ENCODE measurements at regions not wholly inside any gene's neighbourhood (a gene's known extent, or its start where the extent isn't known, plus 50 kb on each side); places are given as distances from the start of the nearest gene placed in this dataset.
"Not testable (repeated sequence)": the region's sequence is repeated elsewhere in the genome, so short reads cannot be mapped to it uniquely, and the experiment has no call there.

DNA sequence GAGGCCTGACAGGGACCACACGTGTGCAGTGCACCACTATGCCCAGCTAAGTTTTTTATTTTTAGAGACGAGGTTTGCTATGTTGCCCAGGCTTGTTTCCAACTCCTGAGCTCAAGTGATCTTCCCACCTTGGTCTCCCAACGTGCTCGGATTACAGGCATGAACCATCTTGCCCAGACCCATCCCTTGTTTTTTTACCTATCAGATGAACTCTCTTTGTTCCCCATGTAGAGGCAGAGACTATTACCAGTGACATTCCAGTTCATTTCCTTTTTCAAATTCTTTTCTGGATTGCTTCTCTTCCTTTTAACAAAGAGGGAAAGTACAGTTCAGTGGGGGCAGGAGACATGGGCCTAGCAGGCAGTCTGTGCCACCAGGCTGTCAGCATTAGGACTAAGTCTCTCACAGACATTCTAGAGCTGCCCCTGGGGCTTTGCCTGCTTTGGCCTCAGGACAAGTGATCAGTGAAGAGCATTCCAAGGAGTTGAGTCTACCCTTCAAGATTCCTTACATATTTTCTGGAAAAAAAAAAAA, 103.5 kb upstream of the SLC7A14 start:
- H3K9me3 ChIP-seq (replicated peaks; ENCODE audit: control insufficient read depth, insufficient read depth, low read depth, low read length) = no peaks in the 10 kb centered on the region
- no peak for ATAC-seq
- H3K9me1 ChIP-seq (ENCODE audit: control insufficient read depth, insufficient read depth, low read length) = no peaks in the 10 kb centered on the region
- no peak for DNase-seq (ENCODE audit: extremely low read depth in 1 of 4, low spot score in 3 of 4)
- BruUV-seq (replicated peaks) = no TSS peak
- H4K20me1 ChIP-seq (replicated peaks; ENCODE audit: control insufficient read depth, insufficient read depth, low read length) = no peaks in the 10 kb centered on the region
- peak overlapping the region in 1 of 2 experiments; percentile 65; a peak in 1 of 4 replicates for H3K9ac ChIP-seq (ENCODE audit: insufficient read depth in 1 of 2, low read depth in 2 of 2, low read length in 2 of 2)
- FAIRE-seq = no peak
- no peak overlapping the region for H3K27ac ChIP-seq (ENCODE audit: extremely low read depth, low read depth, low read length)
- in situ Hi-C loops (cut with MboI) (no loop called here), intact Hi-C loops (cut with micrococcal nuclease) (loop anchor here (5.0 kb wide), 1 partner anchor 52 kb away; no protein-coding TSS in a partner anchor)
- H3K4me1 ChIP-seq (replicated peaks in 1 of 2; ENCODE audit: control insufficient read depth in 2 of 2, insufficient read depth in 2 of 2, low read length in 2 of 2) = peaks cover 12 to 19% of the 10 kb centered on the region in 2 experiments
- ChIA-PET CTCF (ENCODE audit: low intra/inter-chr PET ratio) (interaction anchor here (1.0 kb wide), 1 partner anchor 275 kb away, joined by 5 read pairs; no protein-coding TSS in a partner anchor), POLR2A (no interaction called here)
- TF ChIP-seq ARID1B (IDR thresholded peaks at IDR 0.05) = no peak
- H3K27me3 ChIP-seq (ENCODE audit: control insufficient read depth in 2 of 2, insufficient read depth in 2 of 2, low read length in 2 of 2) = no peaks in the 10 kb centered on the region
- no peak overlapping the region for H3K4me2 ChIP-seq (ENCODE audit: insufficient read depth, low read length)
- H3K79me2 ChIP-seq (ENCODE audit: control insufficient read depth, insufficient read depth, low read length) = no peaks in the 10 kb centered on the region
- H3K36me3 ChIP-seq (ENCODE audit: control insufficient read depth, insufficient read depth, low read length) = no peaks in the 10 kb centered on the region
- H2AFZ ChIP-seq (ENCODE audit: low read depth, low read length) = 0 out of 2 replicates have a peak overlapping the region, but pooled peaks have one; percentile 27
- no peak overlapping the region for H3K4me3 ChIP-seq
- 74% methylated on average over 4 of the region's 4 CpGs for WGBS (ENCODE audit: insufficient coverage, low coverage, missing lambda C conversion rate)

DNA sequence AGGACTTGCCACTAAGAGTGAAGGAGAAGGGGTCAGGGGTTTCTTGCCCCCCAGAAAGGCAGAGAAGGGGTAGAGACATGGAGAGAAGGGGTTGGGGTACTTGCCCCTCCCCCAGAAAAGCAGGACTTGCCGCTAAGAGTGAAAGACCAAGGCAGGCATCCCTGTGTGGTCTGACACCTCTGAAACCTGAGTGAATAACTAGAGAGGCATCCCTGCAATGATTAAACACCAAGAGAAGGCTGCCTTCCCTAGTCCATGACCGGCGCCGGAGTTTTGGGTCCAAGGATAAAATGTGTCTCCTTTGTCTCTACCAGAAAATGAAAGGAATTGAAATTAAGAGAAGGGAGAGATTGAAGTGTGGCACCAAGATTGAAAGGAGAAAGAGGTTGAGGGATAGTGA, 102.3 kb upstream of the SLC7A14 start:
- H3K27me3 ChIP-seq (ENCODE audit: control insufficient read depth in 2 of 2, insufficient read depth in 2 of 2, low read length in 2 of 2); ATAC-seq; H4K20me1 ChIP-seq (replicated peaks; ENCODE audit: control insufficient read depth, insufficient read depth, low read length); POLR2A ChIA-PET; FAIRE-seq; H3K9ac ChIP-seq (ENCODE audit: insufficient read depth in 1 of 2, low read depth in 2 of 2, low read length in 2 of 2); H3K4me3 ChIP-seq; H3K9me3 ChIP-seq (replicated peaks; ENCODE audit: control insufficient read depth, insufficient read depth, low read depth, low read length); BruUV-seq (replicated peaks); DNase-seq (ENCODE audit: extremely low read depth in 1 of 4, low spot score in 3 of 4); CTCF ChIA-PET (ENCODE audit: low intra/inter-chr PET ratio); H3K79me2 ChIP-seq (ENCODE audit: control insufficient read depth, insufficient read depth, low read length); H3K9me1 ChIP-seq (ENCODE audit: control insufficient read depth, insufficient read depth, low read length); H3K4me2 ChIP-seq (ENCODE audit: insufficient read depth, low read length); in situ Hi-C loops (cut with MboI); H3K36me3 ChIP-seq (ENCODE audit: control insufficient read depth, insufficient read depth, low read length); H2AFZ ChIP-seq (ENCODE audit: low read depth, low read length); H3K27ac ChIP-seq (ENCODE audit: extremely low read depth, low read depth, low read length): not testable (repeated sequence)
- 67% methylated on average over 1 of the region's 4 CpGs for whole genome bisulfite sequencing (ENCODE audit: insufficient coverage, low coverage, missing lambda C conversion rate)
- intact Hi-C loops (cut with micrococcal nuclease) = loop anchor here (5.0 kb wide), 1 partner anchor 51 kb away; no protein-coding TSS in a partner anchor
- peaks cover 12 to 15% of the 10 kb centered on the region in 2 experiments for H3K4me1 ChIP-seq (replicated peaks in 1 of 2; ENCODE audit: control insufficient read depth in 2 of 2, insufficient read depth in 2 of 2, low read length in 2 of 2)

Measured in K562 (cell line).